ENCODE measurements at regions not wholly inside any gene's neighbourhood (a gene's known extent, or its start where the extent isn't known, plus 50 kb on each side); places are given as distances from the start of the nearest gene placed in this dataset.

DNA sequence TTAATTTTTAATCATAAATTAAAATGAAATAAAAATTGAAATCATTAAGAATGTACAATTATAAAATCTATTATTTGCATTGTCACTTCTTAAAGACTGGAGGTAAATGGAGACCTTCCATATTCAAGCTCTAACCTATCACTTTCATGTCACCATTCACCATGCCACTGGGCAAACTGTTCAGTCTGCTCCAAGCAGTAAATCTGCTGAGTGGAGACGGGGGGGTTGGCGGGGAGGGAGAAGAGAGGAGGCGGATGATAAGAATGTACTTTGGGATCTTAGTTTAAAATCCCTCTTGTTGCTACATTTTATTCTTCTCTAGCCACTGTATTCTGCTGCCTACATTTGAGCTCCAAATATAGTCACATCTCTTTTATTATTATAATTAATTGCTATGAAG lies 365.9 kb upstream of the NFIA start:
- Histone ChIP-seq H3K27ac (ENCODE audit: low read depth, low read length, poor library complexity, severe bottlenecking) (no peak overlapping the region), H3K4me2 (ENCODE audit: low read length) (no peak overlapping the region), H3K36me3 (ENCODE audit: insufficient read depth, low read length) (no peaks in the 10 kb centered on the region), H3K9me2 (ENCODE audit: insufficient read depth, low read length) (no peaks in the 10 kb centered on the region), H2AFZ (ENCODE audit: low read length) (no peak overlapping the region), H3K4me1 (ENCODE audit: insufficient read depth, low read length, poor library complexity, severe bottlenecking) (no peaks in the 10 kb centered on the region), H3K4me3 (ENCODE audit: low read depth, low read length, poor library complexity, severe bottlenecking) (no peak overlapping the region), H4K20me1 (ENCODE audit: insufficient read depth, low read length) (no peaks in the 10 kb centered on the region), H3K79me2 (ENCODE audit: insufficient read depth, low read depth, low read length) (no peaks in the 10 kb centered on the region), H3K9me3 (ENCODE audit: low read length) (no peaks in the 10 kb centered on the region)
- CTCF ChIA-PET (ENCODE audit: unreplicated experiment), result no interaction called here
- TF ChIP-seq, protein P1, sequence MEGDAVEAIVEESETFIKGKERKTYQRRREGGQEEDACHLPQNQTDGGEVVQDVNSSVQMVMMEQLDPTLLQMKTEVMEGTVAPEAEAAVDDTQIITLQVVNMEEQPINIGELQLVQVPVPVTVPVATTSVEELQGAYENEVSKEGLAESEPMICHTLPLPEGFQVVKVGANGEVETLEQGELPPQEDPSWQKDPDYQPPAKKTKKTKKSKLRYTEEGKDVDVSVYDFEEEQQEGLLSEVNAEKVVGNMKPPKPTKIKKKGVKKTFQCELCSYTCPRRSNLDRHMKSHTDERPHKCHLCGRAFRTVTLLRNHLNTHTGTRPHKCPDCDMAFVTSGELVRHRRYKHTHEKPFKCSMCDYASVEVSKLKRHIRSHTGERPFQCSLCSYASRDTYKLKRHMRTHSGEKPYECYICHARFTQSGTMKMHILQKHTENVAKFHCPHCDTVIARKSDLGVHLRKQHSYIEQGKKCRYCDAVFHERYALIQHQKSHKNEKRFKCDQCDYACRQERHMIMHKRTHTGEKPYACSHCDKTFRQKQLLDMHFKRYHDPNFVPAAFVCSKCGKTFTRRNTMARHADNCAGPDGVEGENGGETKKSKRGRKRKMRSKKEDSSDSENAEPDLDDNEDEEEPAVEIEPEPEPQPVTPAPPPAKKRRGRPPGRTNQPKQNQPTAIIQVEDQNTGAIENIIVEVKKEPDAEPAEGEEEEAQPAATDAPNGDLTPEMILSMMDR (conservative IDR thresholded peaks at IDR 0.05; ENCODE audit: low read length), result no peak
- TF ChIP-seq EZH2phosphoT487 (IDR thresholded peaks at IDR 0.05; ENCODE audit: borderline replicate concordance, low read depth, low read length), result no peak
- no TSS peak for BruUV-seq (replicated peaks)
- intact Hi-C loops (cut with micrococcal nuclease; ENCODE audit: unreplicated experiment), result no loop called here
- POLR2A ChIA-PET, result no interaction called here
- DNase-seq (ENCODE audit: low spot score), result no peak

DNA sequence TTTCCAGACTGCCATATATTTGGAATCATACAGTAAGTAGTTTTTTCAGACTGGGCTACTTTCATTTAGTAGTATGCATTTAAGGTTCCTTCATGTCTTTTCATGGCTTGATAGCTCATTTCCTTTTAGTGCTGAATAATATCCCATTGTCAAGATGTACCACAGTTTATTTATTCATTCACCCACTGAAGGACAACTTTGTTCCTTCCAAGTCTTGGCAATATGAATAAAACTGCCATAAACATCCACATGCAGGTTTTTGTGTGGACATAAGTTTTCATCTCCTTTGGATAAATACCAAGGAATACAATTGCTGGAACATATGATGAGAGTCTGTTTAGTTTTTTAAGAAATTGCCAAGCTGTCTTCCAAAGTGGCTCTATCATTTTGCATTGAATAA lies 366.4 kb upstream of the NFIA start:
- POLR2A ChIA-PET, result no interaction called here
- BruUV-seq (replicated peaks), result no TSS peak
- intact Hi-C loops (cut with micrococcal nuclease; ENCODE audit: unreplicated experiment), result no loop called here

DNA sequence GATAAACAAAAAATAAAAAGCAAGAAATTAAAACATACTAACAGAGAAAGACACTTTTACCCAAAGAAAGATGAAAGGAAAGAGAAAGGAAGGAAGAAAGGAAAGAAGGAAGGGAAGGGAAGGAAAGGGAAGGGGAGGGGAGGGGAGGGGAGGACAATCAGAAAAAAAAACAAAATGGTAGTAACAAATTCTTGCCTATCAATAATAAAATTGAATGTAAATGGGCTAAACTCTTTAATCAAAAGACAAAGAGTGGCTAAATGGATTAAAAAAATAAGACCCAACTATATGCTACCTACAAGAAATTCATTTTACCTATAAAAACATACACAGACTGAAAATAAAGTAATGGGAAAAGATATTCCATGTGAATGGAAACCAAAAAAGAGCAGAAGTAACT lies 372.9 kb upstream of the NFIA start:
- H2AFZ ChIP-seq (ENCODE audit: low read length), result no peak overlapping the region
- TF ChIP-seq EZH2phosphoT487 (IDR thresholded peaks at IDR 0.05; ENCODE audit: borderline replicate concordance, low read depth, low read length), result no peak
- TF ChIP-seq, protein P1 (conservative IDR thresholded peaks at IDR 0.05; ENCODE audit: low read length), result no peak
- no peaks in the 10 kb centered on the region for H3K9me2 ChIP-seq (ENCODE audit: insufficient read depth, low read length)
- H4K20me1 ChIP-seq (ENCODE audit: insufficient read depth, low read length), result no peaks in the 10 kb centered on the region
- no peaks in the 10 kb centered on the region for H3K9me3 ChIP-seq (ENCODE audit: low read length)
- H3K4me3 ChIP-seq (ENCODE audit: low read depth, low read length, poor library complexity, severe bottlenecking), result no peak overlapping the region
- no TSS peak for BruUV-seq (replicated peaks)
- H3K79me2 ChIP-seq (ENCODE audit: insufficient read depth, low read depth, low read length), result no peaks in the 10 kb centered on the region
- no peak overlapping the region for H3K27ac ChIP-seq (ENCODE audit: low read depth, low read length, poor library complexity, severe bottlenecking)
- H3K4me2 ChIP-seq (ENCODE audit: low read length), result no peak overlapping the region
- no peak for DNase-seq (ENCODE audit: low spot score)
- CTCF ChIA-PET (ENCODE audit: unreplicated experiment), result no interaction called here
- intact Hi-C loops (cut with micrococcal nuclease; ENCODE audit: unreplicated experiment), result no loop called here
- H3K4me1 ChIP-seq (ENCODE audit: insufficient read depth, low read length, poor library complexity, severe bottlenecking), result no peaks in the 10 kb centered on the region
- no peaks in the 10 kb centered on the region for H3K36me3 ChIP-seq (ENCODE audit: insufficient read depth, low read length)
- POLR2A ChIA-PET, result no interaction called here

More for the DNA sequence above, 366.4 kb upstream of the NFIA start:
- Histone ChIP-seq H4K20me1 (ENCODE audit: insufficient read depth, low read length) (no peaks in the 10 kb centered on the region), H3K4me1 (ENCODE audit: insufficient read depth, low read length, poor library complexity, severe bottlenecking) (no peaks in the 10 kb centered on the region), H3K9me2 (ENCODE audit: insufficient read depth, low read length) (no peaks in the 10 kb centered on the region), H3K36me3 (ENCODE audit: insufficient read depth, low read length) (no peaks in the 10 kb centered on the region), H3K4me2 (ENCODE audit: low read length) (no peak overlapping the region), H2AFZ (ENCODE audit: low read length) (no peak overlapping the region), H3K4me3 (ENCODE audit: low read depth, low read length, poor library complexity, severe bottlenecking) (no peak overlapping the region), H3K9me3 (ENCODE audit: low read length) (no peaks in the 10 kb centered on the region), H3K79me2 (ENCODE audit: insufficient read depth, low read depth, low read length) (no peaks in the 10 kb centered on the region), H3K27ac (ENCODE audit: low read depth, low read length, poor library complexity, severe bottlenecking) (no peak overlapping the region)
- DNase-seq (ENCODE audit: low spot score), result no peak
- CTCF ChIA-PET (ENCODE audit: unreplicated experiment), result no interaction called here
- TF ChIP-seq EZH2phosphoT487 (IDR thresholded peaks at IDR 0.05; ENCODE audit: borderline replicate concordance, low read depth, low read length), result no peak
- TF ChIP-seq, protein P1 (conservative IDR thresholded peaks at IDR 0.05; ENCODE audit: low read length), result no peak

Data from OCI-LY7 (cell line).